GM12873 (cell line): ENCODE measurements at regions not wholly inside any gene's neighbourhood (a gene's known extent, or its start where the extent isn't known, plus 50 kb on each side); places are given as distances from the start of the nearest gene placed in this dataset.

ENCODE experiments used
- CTCF ChIP-seq: IDR thresholded peaks from 2 replicates; pipeline ENCODE4 v1.5.1; 2012; ENCODE audit warnings: low read depth, mild to moderate bottlenecking, moderate library complexity, low read length, control low read depth; ENCODE audit not compliant: insufficient read depth; ENCODE audit errors: missing control alignments

- no peak for TF ChIP-seq CTCF
These were observed 245.9 kb downstream of the PLPP3 start for GRCh38 chr1:56333461-56333860.

- TF ChIP-seq CTCF: no peak
These were observed 247.3 kb downstream of the PLPP3 start for GRCh38 chr1:56331892-56332567.

GRCh38 chr1:56331207-56331891 is 248.0 kb downstream of the PLPP3 start:
- TF ChIP-seq CTCF: no peak

- no peak for TF ChIP-seq CTCF
These were observed 248.9 kb downstream of the PLPP3 start for GRCh38 chr1:56330391-56331026.

GRCh38 chr1:56329970-56330369 is 249.4 kb downstream of the PLPP3 start:
- no peak for TF ChIP-seq CTCF

GRCh38 chr1:56327195-56327594 is 252.2 kb downstream of the PLPP3 start:
- TF ChIP-seq CTCF: no peak

GRCh38 chr1:56326056-56326455 is 253.3 kb downstream of the PLPP3 start:
- TF ChIP-seq CTCF: no peak
